Fibroblast of the aortic adventitia (primary cell): ENCODE measurements at regions not wholly inside any gene's neighbourhood (a gene's known extent, or its start where the extent isn't known, plus 50 kb on each side); places are given as distances from the start of the nearest gene placed in this dataset.

Experiments
- DNase-seq: peaks from one replicate; pipeline ENCODE4 v3.0.0-alpha.2; 2010; ENCODE audit warnings: low read depth
- H3K4me3 ChIP-seq: 2 replicates; pipeline ENCODE4 v1.5.1; 2011; ENCODE audit warnings: low read depth, mild to moderate bottlenecking, control low read depth, low read length, moderate library complexity
- CTCF ChIP-seq: IDR thresholded peaks from 2 replicates; pipeline ENCODE4 v1.5.1; 2011; ENCODE audit warnings: mild to moderate bottlenecking, low read length, control low read depth, inconsistent platforms; ENCODE audit not compliant: insufficient read depth

DNA sequence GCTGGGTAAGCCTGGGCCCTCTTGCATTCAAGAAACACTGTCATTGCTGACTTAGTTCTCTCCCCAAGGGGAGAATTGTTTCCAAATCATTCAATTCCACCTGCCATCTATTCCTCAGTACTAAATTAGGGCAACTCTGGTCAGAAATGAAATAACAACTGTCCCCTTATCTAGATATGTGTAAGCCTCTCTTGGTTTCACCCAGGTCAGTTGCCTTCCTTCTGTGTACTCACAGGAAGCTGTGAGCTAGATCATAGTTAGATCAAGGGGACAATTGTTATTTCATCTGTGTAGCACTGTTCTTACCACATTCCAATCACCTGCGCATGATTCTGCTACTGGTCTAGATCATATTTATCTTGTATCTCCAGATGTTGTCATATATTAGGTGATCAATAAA is 483.0 kb upstream of the SORCS1 start:
- no peak for DNase-seq
- no peak for TF ChIP-seq CTCF
- H3K4me3 ChIP-seq = no peak overlapping the region

DNA sequence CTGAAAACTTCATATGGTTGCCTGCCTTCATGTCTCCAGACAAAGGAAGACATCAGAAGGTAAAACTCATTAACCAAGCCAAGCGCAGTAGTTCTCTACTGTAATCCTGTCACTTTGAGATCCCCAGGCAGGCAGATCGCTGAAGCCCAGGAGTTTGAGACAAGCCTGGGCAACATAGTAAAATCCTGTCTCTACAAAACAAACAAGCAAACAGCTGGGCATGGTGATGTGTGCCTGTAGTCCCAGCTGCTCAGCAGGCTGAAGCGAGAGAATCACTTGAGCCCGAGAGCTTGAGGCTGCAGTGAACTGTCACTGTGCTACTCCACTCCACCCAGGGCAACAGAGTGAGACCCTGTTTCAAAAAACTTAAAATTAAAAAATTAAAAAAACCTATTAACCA is 467.4 kb upstream of the SORCS1 start:
- no peak for TF ChIP-seq CTCF
- no peak for DNase-seq
- no peak overlapping the region for H3K4me3 ChIP-seq

DNA sequence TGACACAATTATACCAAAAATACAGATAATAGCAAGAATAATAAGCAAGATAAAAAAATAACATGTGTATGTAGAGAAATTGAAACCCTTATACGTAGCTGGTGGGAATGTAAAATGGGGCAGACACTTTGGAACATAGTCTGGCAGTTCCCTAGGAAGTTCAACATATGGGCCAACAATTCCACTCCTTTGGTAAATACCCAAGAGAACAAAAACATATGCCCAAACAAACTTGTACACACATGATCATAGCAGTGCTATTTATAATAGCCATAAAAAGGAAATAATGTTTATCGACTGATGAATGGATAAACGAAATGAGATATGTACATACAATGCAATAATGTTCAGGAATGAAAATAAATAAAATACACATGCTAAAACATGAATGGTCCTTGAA is 462.4 kb upstream of the SORCS1 start:
- no peak for DNase-seq
- no peak for TF ChIP-seq CTCF
- no peak overlapping the region for H3K4me3 ChIP-seq

GRCh38 chr10:107623292-107623691 is 458.8 kb upstream of the SORCS1 start:
- DNase-seq = no peak
- no peak overlapping the region for H3K4me3 ChIP-seq
- no peak for TF ChIP-seq CTCF

- H3K4me3 ChIP-seq = no peak overlapping the region
- no peak for TF ChIP-seq CTCF
- no peak for DNase-seq
These were observed 454.6 kb upstream of the SORCS1 start for GRCh38 chr10:107619139-107619538.

GRCh38 chr10:107618504-107618994 is 454.0 kb upstream of the SORCS1 start:
- no peak for TF ChIP-seq CTCF
- no peak overlapping the region for H3K4me3 ChIP-seq
- DNase-seq = peak; percentile 2

GRCh38 chr10:107616463-107617410 is 452.2 kb upstream of the SORCS1 start:
- H3K4me3 ChIP-seq = no peak overlapping the region
- DNase-seq = peak; percentile 10
- TF ChIP-seq CTCF = no peak
